OCI-LY3 (cell line): ENCODE measurements at regions not wholly inside any gene's neighbourhood (a gene's known extent, or its start where the extent isn't known, plus 50 kb on each side); places are given as distances from the start of the nearest gene placed in this dataset.

Experiments
- CTCF ChIP-seq: fragments of 200-600, 300-600 bp; sonication (generic); IDR thresholded peaks from 2 replicates; pipeline ENCODE4 v1.5.1; 2014; ENCODE audit warnings: antibody characterized with exemption, low read length, low read depth
- EZH2phosphoT487 ChIP-seq: fragments of 200-600 bp; shearing (Covaris generic); IDR thresholded peaks from 2 replicates; pipeline ENCODE4 v1.6.1; 2018; ENCODE audit warnings: antibody characterized with exemption, mixed run types, low read depth

DNA sequence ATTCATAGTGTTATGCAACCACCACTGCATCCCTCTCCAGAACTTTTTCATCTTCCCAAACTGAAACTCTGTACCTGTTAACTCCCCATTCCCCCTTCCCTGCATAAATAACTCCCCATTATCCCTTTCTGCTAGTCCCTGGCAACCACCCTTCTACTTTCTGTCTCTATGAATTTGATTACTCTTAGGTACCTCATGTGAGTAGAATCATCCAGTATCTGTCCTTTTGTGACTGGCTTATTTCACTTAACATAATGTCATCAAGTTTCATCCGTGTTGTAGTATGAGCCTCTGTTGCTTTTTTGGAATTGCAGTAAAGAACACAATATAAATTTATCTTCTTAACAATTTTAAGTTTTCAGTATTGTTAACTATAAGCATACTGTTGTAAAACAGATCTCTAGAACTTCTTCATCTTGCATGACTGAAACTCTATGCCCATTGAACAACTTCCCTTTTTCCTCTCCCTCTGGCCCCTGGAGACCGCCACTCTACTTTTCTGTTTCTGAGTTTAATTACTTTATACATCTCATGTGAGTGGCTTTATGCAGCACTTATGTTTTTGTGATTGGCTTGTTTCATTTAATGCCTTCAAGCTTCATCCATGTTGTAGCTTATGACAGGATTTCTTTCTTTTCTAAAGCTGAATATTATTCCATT lies 87.3 kb upstream of the ABCC4 start:
- TF ChIP-seq EZH2phosphoT487 (no peak), CTCF (no peak)
